ENCODE measurements at regions not wholly inside any gene's neighbourhood (a gene's known extent, or its start where the extent isn't known, plus 50 kb on each side); places are given as distances from the start of the nearest gene placed in this dataset.

GRCh38 chr5:4847766-4848165 is 292.4 kb upstream of the ADAMTS16 start:
- TF ChIP-seq CTCF (IDR thresholded peaks at IDR 0.05) (no peak), POLR2A (IDR thresholded peaks at IDR 0.05) (no peak)

All from Peyer's patch (tissue), 4 donors.